Right atrium auricular region (tissue), 2 donors: ENCODE measurements at regions not wholly inside any gene's neighbourhood (a gene's known extent, or its start where the extent isn't known, plus 50 kb on each side); places are given as distances from the start of the nearest gene placed in this dataset.

ENCODE experiments used
- DNase-seq: peaks from one replicate; pipeline ENCODE4 v3.0.0-alpha.2; 2019; ENCODE audit warnings: low spot score
- H3K27ac ChIP-seq, 2 donors: fragments of 200-600 bp; sonication (generic); 1 replicate in 1 of 2; 2 replicates in 1 of 2; pipeline ENCODE4 v1.5.1; 2016 to 2019
- H3K27me3 ChIP-seq, 2 donors: fragments of 200-600 bp; sonication (generic); one replicate each; pipeline versions ENCODE4 v1.5.1 to v1.6.0; 2017 to 2019
- H3K36me3 ChIP-seq: fragments of 200-600 bp; sonication (generic); one replicate; pipeline ENCODE4 v1.5.1; 2016
- H3K4me1 ChIP-seq, 2 donors: fragments of 200-600 bp; sonication (generic); one replicate each; pipeline versions ENCODE4 v1.5.1 to v1.6.0; 2017 to 2019
- H3K4me3 ChIP-seq, 2 donors: fragments of 200-600 bp; sonication (generic); 1 replicate in 1 of 2; 2 replicates in 1 of 2; pipeline ENCODE4 v1.5.1; 2017 to 2019; ENCODE audit warnings: mild to moderate bottlenecking in 1 of 2, moderate library complexity in 1 of 2
- H3K9me3 ChIP-seq, 2 donors: fragments of 200-600 bp; sonication (generic); one replicate each; pipeline ENCODE4 v1.5.1; 2019
- CTCF ChIP-seq, 2 donors: fragments of 200-600 bp; sonication (generic); IDR thresholded peaks; one replicate each; pipeline ENCODE4 v1.5.1; 2019; ENCODE audit warnings: antibody characterized with exemption in 2 of 2

GRCh38 chr2:242032780-242033656 is 163.5 kb downstream of the RTP5 start:
- Histone ChIP-seq H3K4me3 (no peak overlapping the region), H3K4me1 (no peaks in the 10 kb centered on the region), H3K27ac (no peak overlapping the region), H3K9me3 (no peaks in the 10 kb centered on the region), H3K27me3 (no peaks in the 10 kb centered on the region), H3K36me3 (no peaks in the 10 kb centered on the region)
- TF ChIP-seq CTCF (IDR thresholded peaks at IDR 0.05): no peak
- DNase-seq: no peak

- no peaks in the 10 kb centered on the region for H3K27me3 ChIP-seq
Measured at GRCh38 chr2:242034138-242034537, 164.6 kb downstream of the RTP5 start.

GRCh38 chr2:242034996-242035814 is 165.7 kb downstream of the RTP5 start:
- H3K4me1 ChIP-seq: no peaks in the 10 kb centered on the region
- no peaks in the 10 kb centered on the region for H3K27me3 ChIP-seq

More at GRCh38 chr2:242034138-242034537, 164.6 kb downstream of the RTP5 start:
- no peaks in the 10 kb centered on the region for H3K9me3 ChIP-seq
- TF ChIP-seq CTCF (IDR thresholded peaks at IDR 0.05): no peak
- no peak for DNase-seq
- H3K27ac ChIP-seq: no peak overlapping the region
- no peaks in the 10 kb centered on the region for H3K4me1 ChIP-seq
- no peak overlapping the region for H3K4me3 ChIP-seq
- no peaks in the 10 kb centered on the region for H3K36me3 ChIP-seq

GRCh38 chr2:242035858-242036652 is 166.5 kb downstream of the RTP5 start:
- no peak overlapping the region for H3K4me3 ChIP-seq
- H3K27me3 ChIP-seq: no peaks in the 10 kb centered on the region
- no peaks in the 10 kb centered on the region for H3K4me1 ChIP-seq
- DNase-seq: no peak
- no peaks in the 10 kb centered on the region for H3K9me3 ChIP-seq
- TF ChIP-seq CTCF (IDR thresholded peaks at IDR 0.05): no peak
- H3K27ac ChIP-seq: no peak overlapping the region
- H3K36me3 ChIP-seq: no peaks in the 10 kb centered on the region

More at GRCh38 chr2:242034996-242035814, 165.7 kb downstream of the RTP5 start:
- Histone ChIP-seq H3K9me3 (no peaks in the 10 kb centered on the region), H3K36me3 (no peaks in the 10 kb centered on the region), H3K27ac (no peak overlapping the region), H3K4me3 (no peak overlapping the region)
- TF ChIP-seq CTCF (IDR thresholded peaks at IDR 0.05): no peak
- no peak for DNase-seq

- DNase-seq: no peak
- no peaks in the 10 kb centered on the region for H3K27me3 ChIP-seq
- no peak overlapping the region for H3K4me3 ChIP-seq
- H3K9me3 ChIP-seq: no peaks in the 10 kb centered on the region
- no peaks in the 10 kb centered on the region for H3K36me3 ChIP-seq
- H3K27ac ChIP-seq: no peak overlapping the region
- no peak for TF ChIP-seq CTCF (IDR thresholded peaks at IDR 0.05)
- no peaks in the 10 kb centered on the region for H3K4me1 ChIP-seq
Measured at GRCh38 chr2:242036653-242036950, 167.1 kb downstream of the RTP5 start.
